GM08714 (cell line): ENCODE measurements at regions not wholly inside any gene's neighbourhood (a gene's known extent, or its start where the extent isn't known, plus 50 kb on each side); places are given as distances from the start of the nearest gene placed in this dataset.
"Not testable (repeated sequence)": the region's sequence is repeated elsewhere in the genome, so short reads cannot be mapped to it uniquely, and the experiment has no call there.

Experiments
- H3K4me3 ChIP-seq: fragments of 200-500 bp; sonication (Bioruptor generic); 2 replicates; pipeline ENCODE4 v1.5.1; 2014; ENCODE audit warnings: mild to moderate bottlenecking, low read length, inconsistent platforms
- ZNF274 ChIP-seq: IDR thresholded peaks from 2 replicates; pipeline ENCODE4 v1.6.1; 2012; ENCODE audit warnings: mild to moderate bottlenecking, low read depth, low read length

DNA sequence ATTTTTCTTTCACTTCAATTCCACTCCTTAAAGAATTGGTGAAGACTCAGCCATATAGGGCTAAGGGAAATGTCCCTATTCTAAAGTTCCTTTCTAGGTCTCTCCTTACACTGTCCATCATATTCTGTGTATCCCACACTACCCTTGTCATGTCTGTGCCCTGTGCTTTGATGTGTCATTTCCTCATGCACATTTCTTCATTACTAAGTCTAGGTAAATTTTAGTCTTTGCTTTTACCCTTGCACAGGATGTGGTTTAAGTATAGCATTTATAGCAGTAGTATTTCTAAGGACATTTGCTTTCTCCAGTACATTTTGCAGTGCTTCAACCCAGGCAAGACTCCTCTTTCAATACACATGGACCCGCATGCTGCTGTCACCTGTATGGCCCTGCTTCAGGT, 221.5 kb upstream of the ACVR2A start:
- no peak for TF ChIP-seq ZNF274
- H3K4me3 ChIP-seq = no peak overlapping the region; the same call in 1 of the 2 replicates

DNA sequence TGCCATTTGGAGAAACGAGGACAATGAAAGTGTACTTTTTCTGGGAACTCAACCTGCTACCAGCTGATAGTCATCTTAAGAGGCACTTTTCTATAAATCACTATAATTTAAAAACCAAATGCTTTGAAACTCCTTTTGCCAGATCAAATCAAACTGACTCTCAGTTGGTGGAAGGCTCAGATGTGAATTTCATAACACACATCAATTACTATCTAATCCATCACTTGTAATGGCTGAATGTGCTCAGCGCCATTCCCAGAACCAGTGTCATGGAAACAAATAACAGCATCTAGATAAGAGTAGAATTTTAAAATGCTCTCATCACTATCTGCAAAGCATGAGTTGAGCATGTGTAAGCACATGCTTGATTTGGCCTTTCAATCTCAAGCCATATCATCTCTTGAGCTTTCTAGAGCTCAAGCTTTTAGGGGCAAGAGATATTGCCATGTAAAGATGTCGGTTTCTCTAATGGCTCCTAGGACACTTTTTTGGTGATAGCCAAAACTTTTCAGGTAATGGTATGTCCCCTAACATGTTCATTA, 223.1 kb upstream of the ACVR2A start:
- no peak overlapping the region for H3K4me3 ChIP-seq
- no peak for TF ChIP-seq ZNF274

DNA sequence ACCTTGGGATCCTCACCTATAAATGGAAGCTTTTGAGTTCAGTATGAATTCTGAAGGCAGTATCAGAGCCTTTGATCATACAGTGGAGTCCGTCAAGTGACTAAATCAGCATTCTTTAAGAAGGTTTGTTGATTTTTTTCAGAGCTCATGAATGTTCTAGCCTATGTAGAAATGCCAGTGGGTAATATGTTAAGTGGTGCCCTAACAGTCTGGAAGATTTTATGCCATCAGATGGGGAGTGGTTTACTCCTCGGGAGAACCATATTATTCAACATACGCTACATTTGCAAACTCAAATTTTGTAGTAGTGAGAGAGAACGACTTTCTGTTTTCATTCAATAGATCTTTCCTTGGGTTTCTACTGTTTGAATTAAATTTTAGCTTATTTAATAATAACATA, 225.0 kb upstream of the ACVR2A start:
- H3K4me3 ChIP-seq = no peak overlapping the region
- no peak for TF ChIP-seq ZNF274

DNA sequence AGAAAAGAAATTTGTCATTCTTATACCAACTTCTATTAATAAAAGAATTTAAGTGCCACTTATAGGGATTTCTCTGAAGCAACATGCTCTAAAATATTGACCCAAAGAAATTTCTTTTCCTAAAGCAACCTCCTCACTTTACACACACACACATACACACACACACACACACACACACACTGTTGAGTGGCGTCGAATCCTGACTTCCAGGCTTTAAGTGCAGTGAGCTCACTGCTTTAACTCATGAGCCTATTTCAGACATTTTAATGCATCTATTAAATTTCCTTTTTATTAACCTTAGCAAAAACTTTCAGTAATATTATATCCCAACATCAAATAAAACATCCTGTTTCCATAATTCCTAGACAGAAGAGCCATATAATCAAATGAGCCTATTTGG, 229.1 kb upstream of the ACVR2A start:
- no peak overlapping the region for H3K4me3 ChIP-seq
- no peak for TF ChIP-seq ZNF274

DNA sequence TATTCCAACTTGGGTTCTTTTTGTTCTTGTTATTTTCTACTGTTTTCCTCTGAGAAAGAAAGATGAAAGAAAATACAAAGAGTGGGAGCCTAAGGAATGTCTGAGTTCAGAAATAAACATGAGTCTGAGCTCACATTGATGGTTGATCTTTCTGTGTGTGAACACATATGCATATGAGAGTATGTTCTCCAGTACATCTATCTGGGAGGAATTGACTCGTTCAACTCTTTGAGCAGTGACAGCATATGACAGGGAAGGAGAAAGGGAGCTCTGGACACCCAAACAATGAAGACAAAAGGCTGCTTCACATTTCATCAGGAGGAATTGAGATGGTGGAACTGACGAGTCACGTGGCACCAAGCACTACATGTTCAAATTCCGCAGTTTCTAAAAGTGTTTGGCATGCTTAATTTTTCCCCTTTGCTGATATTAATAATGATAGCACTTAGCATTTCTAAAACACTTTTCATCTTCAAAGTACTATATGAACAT, 229.8 kb upstream of the ACVR2A start:
- H3K4me3 ChIP-seq = no peak overlapping the region
- TF ChIP-seq ZNF274 = no peak

DNA sequence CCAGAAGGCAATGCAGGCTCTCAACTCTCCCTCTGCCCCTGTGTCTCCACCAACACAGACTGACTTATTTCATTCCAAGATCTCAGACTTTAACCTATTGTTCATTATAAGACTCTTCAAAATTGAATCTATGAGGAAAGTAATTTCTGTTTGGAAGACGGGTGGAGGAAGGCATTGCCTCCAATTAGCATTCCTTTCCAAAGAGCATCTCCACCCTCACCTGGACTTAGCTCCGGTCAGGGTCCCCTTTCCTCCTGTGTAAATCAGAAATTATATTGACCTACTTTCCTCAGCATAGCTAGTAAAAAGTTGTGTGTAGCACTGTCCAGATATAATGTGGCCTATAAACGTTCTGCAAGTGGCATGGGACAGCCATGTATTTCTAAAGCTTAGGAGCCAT, 230.4 kb upstream of the ACVR2A start:
- H3K4me3 ChIP-seq = no peak overlapping the region
- no peak for TF ChIP-seq ZNF274

DNA sequence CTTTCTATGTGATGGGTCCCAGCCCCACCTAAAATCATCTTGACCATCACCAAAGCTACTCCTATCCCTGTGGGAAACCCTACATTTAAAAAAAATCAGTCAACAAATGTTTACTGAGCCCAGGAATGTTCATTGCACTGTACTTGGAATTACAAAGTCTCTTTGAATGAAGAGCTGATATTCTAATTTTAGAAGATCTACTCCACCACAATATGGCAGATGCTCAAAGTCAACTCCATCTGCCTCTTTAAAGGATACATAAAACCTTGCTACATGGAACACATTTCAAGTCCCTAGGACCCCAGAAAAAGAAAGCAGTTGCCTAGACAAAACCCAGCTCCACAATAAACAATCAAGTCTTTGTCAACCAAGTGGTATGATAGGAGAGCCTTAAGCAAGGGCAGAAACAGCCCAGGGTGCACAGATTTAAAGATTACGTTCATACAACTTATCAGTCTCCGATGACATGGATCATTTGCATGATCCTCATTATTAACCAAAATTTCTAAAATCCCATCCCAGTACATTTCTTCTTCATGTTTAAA, 234.3 kb upstream of the ACVR2A start:
- H3K4me3 ChIP-seq = no peak overlapping the region
- no peak for TF ChIP-seq ZNF274

DNA sequence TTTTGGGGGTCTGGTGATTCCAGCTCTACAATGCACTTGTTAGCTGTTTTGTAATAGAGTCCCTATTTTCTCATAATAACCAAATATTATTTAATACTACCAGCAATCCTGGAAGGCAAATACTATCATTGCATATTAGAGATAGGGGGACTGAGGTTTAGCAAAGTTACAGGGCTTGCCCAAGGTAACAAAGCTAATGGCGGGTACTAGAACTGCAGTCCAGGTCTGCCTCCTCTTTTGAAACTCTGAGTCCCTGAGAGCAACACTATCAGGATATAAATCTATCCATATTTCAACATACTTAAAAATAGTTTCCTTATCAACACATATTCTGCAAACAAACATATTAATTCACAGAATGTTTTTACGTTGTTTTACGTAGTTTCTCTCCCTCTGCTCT, 235.5 kb upstream of the ACVR2A start:
- TF ChIP-seq ZNF274 = no peak
- no peak overlapping the region for H3K4me3 ChIP-seq

DNA sequence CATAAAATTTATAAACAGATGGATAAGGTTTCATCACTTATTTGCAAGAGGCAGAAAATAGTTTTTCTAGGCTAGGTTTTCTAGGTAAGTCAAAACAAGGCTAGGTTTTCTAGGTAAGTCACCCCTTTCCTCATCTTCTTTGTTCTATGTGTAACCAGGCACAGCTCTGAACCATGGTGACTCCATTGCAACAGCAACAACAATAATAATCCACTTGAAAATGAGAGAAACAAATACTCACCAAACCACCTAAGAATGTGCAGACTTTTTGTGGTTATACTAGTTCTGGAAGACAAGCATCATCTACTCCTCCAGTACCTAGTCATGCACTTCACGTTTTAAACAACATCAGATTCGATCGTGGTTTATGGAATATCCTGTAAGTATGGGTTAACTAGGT, 237.4 kb upstream of the ACVR2A start:
- no peak for TF ChIP-seq ZNF274

DNA sequence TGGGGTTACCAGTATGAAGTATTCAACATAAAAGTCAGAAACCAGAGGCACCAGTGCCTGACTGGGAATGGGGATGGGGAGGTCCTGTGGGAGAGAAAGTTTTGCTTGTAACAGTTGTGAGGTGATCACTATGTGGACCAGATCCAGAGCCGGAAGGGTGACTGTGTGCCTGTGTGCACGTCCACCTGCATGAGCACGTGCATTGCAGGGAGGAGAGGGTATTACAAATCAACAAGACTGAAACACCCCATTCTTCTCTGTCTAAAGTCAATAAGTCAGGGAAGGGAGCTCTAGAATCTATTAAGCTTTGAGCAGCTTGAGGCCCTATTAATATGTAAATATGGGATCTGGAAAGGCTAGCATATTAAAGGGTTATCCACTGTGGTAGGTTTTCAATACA, 241.0 kb upstream of the ACVR2A start:
- TF ChIP-seq ZNF274 = no peak

More for the DNA sequence above, 237.4 kb upstream of the ACVR2A start:
- H3K4me3 ChIP-seq = no peak overlapping the region

DNA sequence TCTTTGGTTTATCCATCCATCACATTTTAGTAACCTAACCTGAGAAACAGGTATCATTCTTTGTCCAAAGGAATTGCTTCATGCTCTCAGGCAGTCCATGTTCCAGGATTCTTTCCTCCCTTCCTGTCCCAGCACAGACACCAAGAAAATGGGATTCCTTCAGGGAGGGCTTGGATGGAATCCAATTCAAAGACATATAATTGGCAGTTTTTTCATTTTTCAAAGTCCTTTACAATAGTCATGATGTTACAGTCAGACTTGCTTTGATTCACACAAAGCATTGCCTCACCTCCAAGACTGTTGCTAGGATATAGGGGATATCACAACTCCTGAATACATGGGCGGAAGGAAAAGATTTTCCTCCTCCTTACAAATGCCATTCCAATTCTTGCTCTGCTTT, 241.4 kb upstream of the ACVR2A start:
- TF ChIP-seq ZNF274 = no peak
- H3K4me3 ChIP-seq = no peak overlapping the region

More for the DNA sequence above, 241.0 kb upstream of the ACVR2A start:
- no peak overlapping the region for H3K4me3 ChIP-seq

DNA sequence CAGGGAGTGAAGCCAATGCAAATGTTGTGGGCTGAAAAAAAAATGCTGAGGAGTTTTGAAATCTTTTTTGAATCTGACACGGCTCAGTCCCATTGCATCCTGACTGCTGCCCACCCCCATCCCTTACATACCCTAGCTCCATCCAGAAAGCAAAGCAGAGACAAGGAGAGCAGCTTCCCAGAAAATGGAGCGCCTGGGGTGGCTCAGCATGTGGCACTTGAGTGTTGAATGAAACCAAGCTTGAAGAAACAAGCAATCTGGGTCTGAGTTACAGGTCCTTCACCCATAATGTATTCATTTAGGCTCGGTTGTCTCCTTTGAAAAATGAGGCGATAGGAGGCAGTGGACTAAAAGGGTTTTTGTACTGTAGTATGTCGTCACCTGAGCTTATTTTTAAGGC, 244.2 kb upstream of the ACVR2A start:
- H3K4me3 ChIP-seq = no peak overlapping the region
- TF ChIP-seq ZNF274 = no peak

DNA sequence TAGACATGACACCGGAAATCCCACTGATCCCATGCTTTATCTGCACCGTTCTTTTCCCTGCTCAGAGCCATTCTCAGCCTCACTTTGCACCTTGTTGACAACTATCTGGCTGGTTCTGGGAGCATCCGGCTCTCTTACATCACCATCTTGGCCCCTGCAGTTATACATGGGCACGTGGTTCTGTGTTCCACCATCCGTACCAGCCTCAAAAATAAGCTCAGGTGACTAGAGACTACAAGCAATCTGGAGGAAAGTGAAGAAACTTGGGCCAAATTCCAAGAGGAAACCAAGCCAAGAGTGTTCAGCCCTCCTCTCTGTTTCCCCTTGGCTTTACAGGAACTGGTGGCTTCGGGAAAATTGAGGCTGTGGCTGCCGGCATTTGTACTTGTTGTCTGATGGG, 244.6 kb upstream of the ACVR2A start:
- TF ChIP-seq ZNF274 = no peak

DNA sequence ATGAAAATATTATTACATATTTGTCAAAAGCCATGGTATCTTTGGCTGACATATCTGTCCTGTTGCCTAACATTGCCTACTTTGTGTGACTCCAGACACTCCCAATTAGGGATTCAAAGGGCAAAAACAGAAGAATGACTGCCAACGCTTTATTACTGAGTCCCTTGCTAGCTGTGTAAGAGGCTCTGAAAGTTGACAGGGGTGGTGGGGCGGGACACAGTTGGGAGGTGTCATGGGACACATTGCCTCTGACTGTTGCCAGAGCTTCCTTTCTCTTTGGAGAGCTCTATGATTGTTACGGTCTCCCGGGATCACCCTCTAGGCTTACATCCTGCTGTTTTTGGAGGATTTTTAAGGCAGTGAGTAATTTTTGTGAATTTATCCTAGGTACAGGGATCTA, 249.6 kb upstream of the ACVR2A start:
- no peak overlapping the region for H3K4me3 ChIP-seq
- TF ChIP-seq ZNF274 = no peak

More for the DNA sequence above, 244.6 kb upstream of the ACVR2A start:
- no peak overlapping the region for H3K4me3 ChIP-seq

DNA sequence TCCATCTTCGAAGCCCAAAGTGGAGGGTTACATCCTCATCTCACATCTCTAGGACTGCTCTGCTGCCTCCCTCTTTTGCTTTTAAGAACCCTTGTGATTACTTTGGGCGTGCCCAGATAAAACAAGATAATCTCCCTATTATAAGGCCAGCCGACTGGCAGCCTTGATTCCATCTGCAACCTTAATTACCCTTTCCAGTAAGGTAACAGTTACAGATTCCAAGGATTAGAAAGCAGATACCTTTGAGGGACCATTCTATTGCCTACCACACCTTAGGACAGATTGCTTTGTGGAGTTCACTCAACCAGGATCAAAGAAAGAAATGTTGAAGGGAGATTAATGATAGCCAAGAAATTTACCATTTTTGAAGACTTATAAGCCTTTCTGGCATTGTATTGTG, 250.8 kb upstream of the ACVR2A start:
- TF ChIP-seq ZNF274 = no peak
- no peak overlapping the region for H3K4me3 ChIP-seq

DNA sequence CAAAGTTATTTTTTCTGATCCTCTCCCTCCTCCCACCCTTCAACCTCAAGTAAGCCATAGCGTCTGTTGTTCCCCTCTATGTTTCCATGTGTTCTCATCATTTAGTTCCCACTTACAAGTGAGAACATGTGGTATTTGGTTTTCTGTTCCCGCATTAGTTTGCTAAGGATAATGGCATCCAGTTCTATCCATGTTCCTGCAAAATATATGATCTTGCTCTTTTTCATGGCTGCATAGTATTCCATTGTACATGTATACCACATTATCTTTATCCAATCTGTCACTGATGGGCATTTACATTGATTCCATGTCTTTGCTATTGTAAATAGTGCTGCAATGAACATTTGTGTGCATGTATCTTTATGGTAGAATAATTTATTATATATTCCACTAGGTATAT, 252.0 kb upstream of the ACVR2A start:
- H3K4me3 ChIP-seq = not testable (repeated sequence)

DNA sequence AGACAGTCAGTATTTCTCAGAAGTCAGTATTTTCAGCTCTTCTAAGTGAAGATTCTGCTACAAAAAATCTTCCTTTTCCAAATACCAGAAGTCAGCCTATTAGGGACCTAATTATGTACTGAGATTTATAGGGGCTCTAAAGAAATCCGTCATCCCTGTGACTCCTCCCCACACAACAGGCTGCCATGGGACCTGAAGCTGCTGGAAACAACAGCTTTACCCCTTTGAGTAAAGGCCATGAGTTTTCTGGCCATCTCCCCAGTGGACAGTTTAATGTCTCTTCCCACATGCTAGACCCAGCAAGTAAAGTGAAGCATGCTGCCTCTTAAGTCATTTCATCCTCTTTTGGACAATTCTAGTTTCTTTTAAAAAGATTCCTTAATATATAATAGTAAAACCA, 255.7 kb upstream of the ACVR2A start:
- no peak overlapping the region for H3K4me3 ChIP-seq
- no peak for TF ChIP-seq ZNF274
